B cell (primary cell): ENCODE measurements at regions not wholly inside any gene's neighbourhood (a gene's known extent, or its start where the extent isn't known, plus 50 kb on each side); places are given as distances from the start of the nearest gene placed in this dataset.

Experiments
- ATAC-seq: fragments of 200-7000 bp; cut with Tn5 transposase; one replicate; pipeline ENCODE4 v1.10.0; 2021; ENCODE audit warnings: low read depth, mild to moderate bottlenecking, moderate number of reproducible peaks, moderate library complexity
- CTCF ChIA-PET: fragments of 350-600 bp; sonication (Branson Sonifier 250); formaldehyde crosslinking; loops from one replicate; lab custom pipeline; 2021; ENCODE audit warnings: antibody characterized with exemption, inconsistent platforms; lab: Charles Lee
- POLR2A ChIA-PET: fragments of 350-600 bp; sonication (Branson Sonifier 250); formaldehyde crosslinking; loops from one replicate; lab custom pipeline; 2021; ENCODE audit warnings: antibody characterized with exemption; lab: Charles Lee
- DNase-seq: peaks from one replicate; pipeline ENCODE4 v3.0.0; 2013
- H2AFZ ChIP-seq: 2 replicates; pipeline ENCODE4 v1.6.1; 2012; ENCODE audit warnings: mild to moderate bottlenecking, low read depth, low read length; ENCODE audit not compliant: insufficient read depth, poor library complexity, severe bottlenecking
- H3K27ac ChIP-seq, 2 donors: 1 replicate in 1 of 2; 2 replicates in 1 of 2; pipeline ENCODE4 v1.5.1; 2012 to 2013; ENCODE audit warnings: low read length in 2 of 2, mild to moderate bottlenecking in 2 of 2, moderate library complexity in 1 of 2
- H3K27me3 ChIP-seq, 4 experiments: fragments of 200-600 bp in 1 of 4; sonication (generic) in 1 of 4; replicated peaks in 1 of 4; 1 replicate in 2 of 4; 2 replicates in 2 of 4; pipeline versions ENCODE4 v1.6.1 to v1.7.0; 2013 to 2016; ENCODE audit warnings: low read length in 3 of 4, mild to moderate bottlenecking in 2 of 4, mixed read lengths in 1 of 4, moderate library complexity in 1 of 4; ENCODE audit not compliant: insufficient read depth in 4 of 4, control insufficient read depth in 3 of 4; ENCODE audit errors: control extremely low read depth in 1 of 4
- H3K36me3 ChIP-seq, 2 experiments: replicated peaks in 1 of 2; 1 replicate in 1 of 2; 2 replicates in 1 of 2; pipeline versions ENCODE4 v1.6.1 to v1.7.1; 2013; ENCODE audit warnings: low read length in 1 of 2; ENCODE audit not compliant: insufficient read depth in 2 of 2, control insufficient read depth in 1 of 2; ENCODE audit errors: control extremely low read depth in 1 of 2, extremely low read depth in 1 of 2
- H3K4me1 ChIP-seq, 2 donors: fragments of 200-600 bp in 1 of 2; sonication (generic) in 1 of 2; 1 replicate in 1 of 2; 2 replicates in 1 of 2; pipeline versions ENCODE4 v1.5.1 to v1.6.1; 2013 to 2017; ENCODE audit warnings: low read length in 2 of 2; ENCODE audit not compliant: control insufficient read depth in 2 of 2, insufficient read depth in 2 of 2
- H3K4me2 ChIP-seq: replicated peaks from 2 replicates; pipeline ENCODE3; 2012; ENCODE audit warnings: mild to moderate bottlenecking, low read depth, low read length; ENCODE audit not compliant: poor library complexity, severe bottlenecking
- H3K4me3 ChIP-seq, 5 experiments: fragments of 200-600 bp in 1 of 5; sonication (generic) in 1 of 5; 1 replicate in 3 of 5; 2 replicates in 2 of 5; pipeline versions ENCODE4 v1.5.1 to v1.7.0; 2011 to 2016; ENCODE audit warnings: low read length in 4 of 5, mild to moderate bottlenecking in 4 of 5, low read depth in 2 of 5, control low read depth in 1 of 5, moderate library complexity in 1 of 5; ENCODE audit not compliant: insufficient read depth in 1 of 5; ENCODE audit errors: control extremely low read depth in 1 of 5, extremely low read depth in 1 of 5
- H3K79me2 ChIP-seq: fragments of 200-600 bp; sonication (generic); one replicate; pipeline ENCODE4 v1.6.0; 2016; ENCODE audit warnings: low read length; ENCODE audit not compliant: control insufficient read depth, insufficient read depth
- H3K9ac ChIP-seq: fragments of 200-600 bp; sonication (generic); 2 replicates; pipeline ENCODE4 v1.6.1; 2017; ENCODE audit warnings: mild to moderate bottlenecking, low read length, moderate library complexity
- H3K9me3 ChIP-seq, 3 donors: one replicate each; pipeline versions ENCODE4 v1.6.1 to v1.7.1; 2013; ENCODE audit warnings: low read length in 2 of 3; ENCODE audit not compliant: control insufficient read depth in 2 of 3, insufficient read depth in 1 of 3; ENCODE audit errors: control extremely low read depth in 1 of 3
- H4K20me1 ChIP-seq: 2 replicates; pipeline ENCODE4 v1.6.0; 2012; ENCODE audit warnings: mild to moderate bottlenecking, low read length; ENCODE audit not compliant: insufficient read depth, control insufficient read depth, poor library complexity, severe bottlenecking
- H3K27ac Mint-ChIP-seq: one replicate; pipeline ENCODE4 v1.8.0; 2021; ENCODE audit warnings: mixed read lengths
- H3K27me3 Mint-ChIP-seq: one replicate; pipeline ENCODE4 v1.8.0; 2021; ENCODE audit warnings: mixed read lengths
- H3K4me1 Mint-ChIP-seq: one replicate; pipeline ENCODE4 v1.8.0; 2021; ENCODE audit warnings: mixed read lengths
- H3K4me3 Mint-ChIP-seq: one replicate; pipeline ENCODE4 v1.8.0; 2021; ENCODE audit warnings: mixed read lengths
- H3K9me3 Mint-ChIP-seq: one replicate; pipeline ENCODE4 v1.8.0; 2022; ENCODE audit warnings: mixed read lengths; ENCODE audit not compliant: insufficient read depth
- CTCF ChIP-seq: fragments of 200-600 bp; IDR thresholded peaks from one replicate; pipeline ENCODE4 v1.8.0; 2022; ENCODE audit warnings: antibody characterized with exemption, mild to moderate bottlenecking
- EZH2 ChIP-seq: IDR thresholded peaks from 2 replicates; pipeline ENCODE4 v1.6.1; 2012; ENCODE audit warnings: borderline replicate concordance, low read depth, mild to moderate bottlenecking, moderate library complexity, low read length; ENCODE audit not compliant: insufficient read depth, poor library complexity, severe bottlenecking
- WGBS: methylation state at CpG from one replicate; pipeline ENCODE4 v1.1.5; 2013; ENCODE audit warnings: missing lambda C conversion rate; ENCODE audit not compliant: insufficient coverage; 5-methylcytosine and 5-hydroxymethylcytosine counted together
- intact Hi-C: fragments of 100-400 bp; cut with micrococcal nuclease; formaldehyde crosslinking; loops from one replicate; pipeline ENCODE4 v1.10.0; 2022

GRCh38 chr4:27685947-27686346, 825.3 kb downstream of the STIM2 start:
- no peaks in the 10 kb centered on the region for H3K79me2 ChIP-seq
- TF ChIP-seq EZH2 (no peak), CTCF (no peak)
- H3K4me1 ChIP-seq: no peaks in the 10 kb centered on the region
- POLR2A ChIA-PET: no interaction called here
- CTCF ChIA-PET: interaction anchor here (1.0 kb wide), 1 partner anchor 12 kb away, joined by 3 read pairs; no protein-coding TSS in a partner anchor
- H3K36me3 ChIP-seq: no peaks in the 10 kb centered on the region
- H4K20me1 ChIP-seq: no peaks in the 10 kb centered on the region
- no peaks in the 10 kb centered on the region for H3K4me1 Mint-ChIP-seq
- no peak overlapping the region for H3K4me3 Mint-ChIP-seq
- H3K9me3 ChIP-seq: no peaks in the 10 kb centered on the region
- no peak overlapping the region for H3K4me2 ChIP-seq
- no peaks in the 10 kb centered on the region for H3K27me3 ChIP-seq
- DNase-seq (no peak), ATAC-seq (no peak)
- H3K9me3 Mint-ChIP-seq: no peaks in the 10 kb centered on the region
- no peak overlapping the region for H2AFZ ChIP-seq
- H3K4me3 ChIP-seq: no peak overlapping the region
- H3K9ac ChIP-seq: no peak overlapping the region
- intact Hi-C loops: no loop called here
- no peaks in the 10 kb centered on the region for H3K27me3 Mint-ChIP-seq
- no peak overlapping the region for H3K27ac ChIP-seq
- H3K27ac Mint-ChIP-seq: no peak overlapping the region

- Mint-ChIP-seq H3K4me1 (no peaks in the 10 kb centered on the region), H3K4me3 (no peak overlapping the region), H3K27me3 (no peaks in the 10 kb centered on the region), H3K27ac (no peak overlapping the region), H3K9me3 (no peaks in the 10 kb centered on the region)
- Histone ChIP-seq H3K4me2 (no peak overlapping the region), H3K27ac (no peak overlapping the region), H2AFZ (no peak overlapping the region), H3K9ac (no peak overlapping the region), H4K20me1 (no peaks in the 10 kb centered on the region), H3K79me2 (no peaks in the 10 kb centered on the region), H3K9me3 (peaks cover 0 to 3% (median 0%) of the 10 kb centered on the region in 3 donors), H3K4me1 (no peaks in the 10 kb centered on the region), H3K4me3 (no peak overlapping the region), H3K36me3 (no peaks in the 10 kb centered on the region), H3K27me3 (no peaks in the 10 kb centered on the region)
- 25% methylated on average over 4 of the region's 6 CpGs for WGBS
- intact Hi-C loops: no loop called here
- no peak for ATAC-seq
- ChIA-PET CTCF (no interaction called here), POLR2A (no interaction called here)
- no peak for TF ChIP-seq CTCF
- no peak for TF ChIP-seq EZH2
- no peak for DNase-seq
Measured at GRCh38 chr4:27692158-27692557, 831.5 kb downstream of the STIM2 start.
